KMS-11 (cell line): ENCODE measurements at regions not wholly inside any gene's neighbourhood (a gene's known extent, or its start where the extent isn't known, plus 50 kb on each side); places are given as distances from the start of the nearest gene placed in this dataset.

Experiments used
- H2AFZ ChIP-seq: fragments of 200-600 bp; sonication (generic); 2 replicates; pipeline ENCODE4 v1.6.1; 2016; ENCODE audit warnings: antibody characterized with exemption, mixed run types, low read depth
- H3K27ac ChIP-seq: fragments of 200-600 bp; sonication (generic); 2 replicates; pipeline ENCODE4 v1.6.1; 2016; ENCODE audit warnings: mild to moderate bottlenecking, mixed run types
- H3K27me3 ChIP-seq: fragments of 200-600 bp; sonication (generic); 2 replicates; pipeline ENCODE4 v1.6.1; 2017; ENCODE audit warnings: mild to moderate bottlenecking, low read depth, mixed run types, moderate library complexity; ENCODE audit not compliant: insufficient read depth
- H3K36me3 ChIP-seq: fragments of 200-600 bp; sonication (generic); 2 replicates; pipeline ENCODE4 v1.6.1; 2017; ENCODE audit warnings: mild to moderate bottlenecking, mixed run types; ENCODE audit not compliant: insufficient read depth
- H3K4me1 ChIP-seq: fragments of 200-600 bp; sonication (generic); 2 replicates; pipeline ENCODE4 v1.6.1; 2016; ENCODE audit warnings: mild to moderate bottlenecking, low read depth, mixed run types; ENCODE audit not compliant: poor library complexity, severe bottlenecking
- H3K4me2 ChIP-seq: fragments of 200-600 bp; sonication (generic); 2 replicates; pipeline ENCODE4 v1.7.0; 2016; ENCODE audit warnings: mild to moderate bottlenecking, mixed run types
- H3K4me3 ChIP-seq: fragments of 200-600 bp; sonication (generic); IDR thresholded peaks from 2 replicates; pipeline ENCODE4 v1.6.1; 2017; ENCODE audit warnings: low read depth, low read length, mixed read lengths; ENCODE audit not compliant: insufficient read depth
- H3K79me2 ChIP-seq: fragments of 200-600 bp; sonication (generic); 2 replicates; pipeline ENCODE4 v1.6.1; 2016; ENCODE audit warnings: low read depth, mixed run types; ENCODE audit not compliant: insufficient read depth
- H3K9ac ChIP-seq: fragments of 200-600 bp; sonication (generic); 2 replicates; pipeline ENCODE4 v1.6.1; 2016; ENCODE audit warnings: mild to moderate bottlenecking, mixed run types
- H4K20me1 ChIP-seq: fragments of 200-600 bp; sonication (generic); 2 replicates; pipeline ENCODE4 v1.6.1; 2016; ENCODE audit warnings: mild to moderate bottlenecking, mixed run types; ENCODE audit not compliant: insufficient read depth
- TF ChIP-seq, protein P1 (sequence below): fragments of 200-600 bp; sonication (generic); conservative IDR thresholded peaks from 2 replicates; pipeline ENCODE4 v1.6.1; 2017; ENCODE audit warnings: low read depth, mild to moderate bottlenecking, antibody characterized with exemption, low read length, moderate library complexity, mixed read lengths

DNA sequence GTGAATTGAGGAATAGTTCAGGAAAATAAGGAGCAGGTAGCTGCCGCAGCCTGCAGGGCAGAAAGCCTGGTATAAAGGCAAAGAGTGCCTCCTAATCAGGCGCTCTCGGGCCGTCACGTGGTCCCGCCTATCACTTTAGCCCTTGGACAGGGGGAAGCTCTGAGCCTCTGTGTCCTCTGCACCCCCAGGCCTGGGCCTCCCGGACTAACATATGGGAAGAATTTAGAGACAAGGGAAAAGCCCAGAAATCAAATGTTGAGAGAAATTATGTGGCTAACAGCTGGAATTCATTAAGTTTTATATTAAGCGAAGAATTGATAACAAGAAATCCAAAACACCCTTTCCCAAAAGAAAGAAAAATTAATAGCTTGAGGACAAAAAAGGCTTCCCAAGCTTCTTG is 417.7 kb downstream of the ATP23 start:
- TF ChIP-seq, protein P1, sequence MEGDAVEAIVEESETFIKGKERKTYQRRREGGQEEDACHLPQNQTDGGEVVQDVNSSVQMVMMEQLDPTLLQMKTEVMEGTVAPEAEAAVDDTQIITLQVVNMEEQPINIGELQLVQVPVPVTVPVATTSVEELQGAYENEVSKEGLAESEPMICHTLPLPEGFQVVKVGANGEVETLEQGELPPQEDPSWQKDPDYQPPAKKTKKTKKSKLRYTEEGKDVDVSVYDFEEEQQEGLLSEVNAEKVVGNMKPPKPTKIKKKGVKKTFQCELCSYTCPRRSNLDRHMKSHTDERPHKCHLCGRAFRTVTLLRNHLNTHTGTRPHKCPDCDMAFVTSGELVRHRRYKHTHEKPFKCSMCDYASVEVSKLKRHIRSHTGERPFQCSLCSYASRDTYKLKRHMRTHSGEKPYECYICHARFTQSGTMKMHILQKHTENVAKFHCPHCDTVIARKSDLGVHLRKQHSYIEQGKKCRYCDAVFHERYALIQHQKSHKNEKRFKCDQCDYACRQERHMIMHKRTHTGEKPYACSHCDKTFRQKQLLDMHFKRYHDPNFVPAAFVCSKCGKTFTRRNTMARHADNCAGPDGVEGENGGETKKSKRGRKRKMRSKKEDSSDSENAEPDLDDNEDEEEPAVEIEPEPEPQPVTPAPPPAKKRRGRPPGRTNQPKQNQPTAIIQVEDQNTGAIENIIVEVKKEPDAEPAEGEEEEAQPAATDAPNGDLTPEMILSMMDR: no peak
- no peaks in the 10 kb centered on the region for H3K4me1 ChIP-seq
- H4K20me1 ChIP-seq: no peaks in the 10 kb centered on the region
- H3K79me2 ChIP-seq: no peaks in the 10 kb centered on the region
- H3K27me3 ChIP-seq: no peaks in the 10 kb centered on the region
- no peak overlapping the region for H3K4me2 ChIP-seq
- no peak overlapping the region for H3K9ac ChIP-seq
- H3K4me3 ChIP-seq: no peak overlapping the region
- H2AFZ ChIP-seq: no peak overlapping the region
- no peaks in the 10 kb centered on the region for H3K36me3 ChIP-seq
- H3K27ac ChIP-seq: no peak overlapping the region

DNA sequence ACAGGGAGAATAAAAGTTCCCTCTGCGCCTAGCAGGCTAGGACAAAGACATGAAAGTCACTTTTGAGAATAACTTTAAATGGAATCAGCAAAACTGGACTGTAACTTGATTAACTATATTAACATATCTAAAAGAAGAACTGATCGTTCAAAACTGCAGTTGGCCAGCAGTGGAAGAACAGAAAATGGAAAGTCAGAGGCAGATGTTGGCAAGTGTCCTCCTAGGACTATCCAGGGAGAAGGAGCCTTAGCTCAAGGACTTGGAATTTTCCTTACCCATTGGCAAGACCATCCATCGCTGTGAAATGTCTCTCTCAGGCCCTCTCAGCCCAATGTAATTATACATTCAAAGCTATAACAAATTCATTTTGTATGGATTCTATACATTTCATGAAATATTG is 419.7 kb downstream of the ATP23 start:
- Histone ChIP-seq H3K4me1 (no peaks in the 10 kb centered on the region), H2AFZ (no peak overlapping the region), H3K9ac (no peak overlapping the region), H3K4me2 (no peak overlapping the region), H3K79me2 (no peaks in the 10 kb centered on the region), H3K36me3 (no peaks in the 10 kb centered on the region), H3K27me3 (no peaks in the 10 kb centered on the region), H3K27ac (no peak overlapping the region), H4K20me1 (no peaks in the 10 kb centered on the region), H3K4me3 (no peak overlapping the region)
- TF ChIP-seq, protein P1: no peak

DNA sequence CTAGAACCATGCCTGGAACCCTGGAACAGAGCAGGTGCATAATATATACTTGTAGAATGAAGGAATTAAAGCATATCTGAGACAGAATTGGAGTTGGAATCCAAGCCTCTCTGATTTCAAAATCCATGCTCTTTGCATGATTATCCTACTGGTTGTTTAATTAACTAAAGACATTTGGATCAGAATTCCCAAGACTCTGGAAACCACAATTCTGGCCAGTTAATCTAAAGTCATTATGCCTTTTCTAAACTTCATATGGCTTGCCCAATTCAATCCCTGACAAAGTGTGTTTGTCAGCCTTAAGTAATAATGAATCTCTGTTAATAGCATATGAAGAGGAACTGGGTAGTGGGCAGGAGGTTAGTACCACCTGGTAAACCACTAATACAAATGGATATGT is 422.6 kb downstream of the ATP23 start:
- Histone ChIP-seq H3K4me3 (no peak overlapping the region), H3K9ac (no peak overlapping the region), H3K27me3 (no peaks in the 10 kb centered on the region), H3K27ac (no peak overlapping the region), H3K36me3 (no peaks in the 10 kb centered on the region), H3K4me2 (no peak overlapping the region), H4K20me1 (no peaks in the 10 kb centered on the region), H3K79me2 (no peaks in the 10 kb centered on the region), H2AFZ (no peak overlapping the region), H3K4me1 (no peaks in the 10 kb centered on the region)
- TF ChIP-seq, protein P1: no peak

DNA sequence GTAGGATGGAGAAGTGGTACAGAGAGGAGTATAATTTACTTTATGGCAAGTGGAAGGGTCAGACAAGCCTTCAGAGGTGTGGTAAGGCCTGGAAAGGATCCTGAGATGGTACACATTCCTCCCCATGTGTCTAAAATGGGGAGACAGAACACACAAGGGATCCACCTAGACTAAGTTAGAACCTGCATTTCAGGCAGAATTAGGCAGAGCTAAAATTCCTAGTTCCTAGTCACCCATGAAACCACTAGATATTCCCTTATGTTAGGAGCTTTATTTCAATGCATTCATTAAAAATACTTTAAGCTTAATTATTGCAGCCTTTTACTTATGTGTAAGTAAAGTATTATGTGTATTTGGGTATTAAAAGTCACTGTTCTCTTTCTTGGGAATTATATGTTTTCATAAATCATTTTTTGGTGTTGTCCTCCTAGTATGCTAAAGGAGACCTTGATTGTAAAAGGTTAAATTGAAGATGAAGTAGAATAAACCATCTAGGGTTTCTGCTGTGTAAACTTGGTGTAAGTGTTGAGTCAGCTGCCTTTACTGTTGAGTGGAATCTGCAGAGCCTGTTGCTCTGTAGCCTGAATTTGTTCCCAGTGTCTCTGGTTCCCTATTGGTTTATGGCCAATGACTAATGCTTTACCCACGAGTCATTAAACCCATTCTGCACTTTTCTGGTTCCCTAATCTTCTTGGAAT is 423.2 kb downstream of the ATP23 start:
- Histone ChIP-seq H3K4me2 (no peak overlapping the region), H3K27ac (no peak overlapping the region), H2AFZ (no peak overlapping the region)

More for the DNA sequence above, 423.2 kb downstream of the ATP23 start:
- Histone ChIP-seq H3K9ac (no peak overlapping the region), H3K4me1 (no peaks in the 10 kb centered on the region), H3K27me3 (no peaks in the 10 kb centered on the region), H3K4me3 (no peak overlapping the region), H4K20me1 (no peaks in the 10 kb centered on the region), H3K36me3 (no peaks in the 10 kb centered on the region), H3K79me2 (no peaks in the 10 kb centered on the region)
- TF ChIP-seq, protein P1: no peak
